Activated CD8-positive, alpha-beta memory T cell treated with anti-CD3 and anti-CD28 coated beads for 4 hours (primary cell): ENCODE measurements at regions not wholly inside any gene's neighbourhood (a gene's known extent, or its start where the extent isn't known, plus 50 kb on each side); places are given as distances from the start of the nearest gene placed in this dataset.
"Not testable (repeated sequence)": the region's sequence is repeated elsewhere in the genome, so short reads cannot be mapped to it uniquely, and the experiment has no call there.

Experiments
- DNase-seq, 2 donors: peaks; one replicate each; pipeline ENCODE4 v3.0.0-alpha.2; 2020; ENCODE audit warnings: low read depth in 2 of 2

- DNase-seq = no peak
Observed at GRCh38 chr6:156193381-156193780, 583.8 kb upstream of the ARID1B start.

GRCh38 chr6:156191895-156192294 is 585.3 kb upstream of the ARID1B start:
- no peak for DNase-seq

GRCh38 chr6:156191390-156191789 is 585.8 kb upstream of the ARID1B start:
- not testable (repeated sequence) for DNase-seq

GRCh38 chr6:156190270-156190669 is 586.9 kb upstream of the ARID1B start:
- no peak for DNase-seq

GRCh38 chr6:156189714-156190113 is 587.5 kb upstream of the ARID1B start:
- DNase-seq = no peak

GRCh38 chr6:156189195-156189594 is 588.0 kb upstream of the ARID1B start:
- DNase-seq = no peak

- DNase-seq = no peak
Observed at GRCh38 chr6:156185113-156185512, 592.1 kb upstream of the ARID1B start.

- no peak for DNase-seq
Observed at GRCh38 chr6:156183678-156184077, 593.5 kb upstream of the ARID1B start.

GRCh38 chr6:156182356-156182755 is 594.8 kb upstream of the ARID1B start:
- no peak for DNase-seq

GRCh38 chr6:156181506-156181905 is 595.7 kb upstream of the ARID1B start:
- no peak for DNase-seq

GRCh38 chr6:156175971-156176421 is 601.2 kb upstream of the ARID1B start:
- no peak for DNase-seq

- DNase-seq = no peak
Observed at GRCh38 chr6:156175433-156175832, 601.7 kb upstream of the ARID1B start.

GRCh38 chr6:156174031-156174890 is 602.9 kb upstream of the ARID1B start:
- DNase-seq = no peak

GRCh38 chr6:156169371-156169770 is 607.8 kb upstream of the ARID1B start:
- no peak for DNase-seq

GRCh38 chr6:156167625-156168071 is 609.5 kb upstream of the ARID1B start:
- no peak for DNase-seq

- DNase-seq = no peak
Observed at GRCh38 chr6:156167016-156167624, 610.1 kb upstream of the ARID1B start.

- no peak for DNase-seq
Observed at GRCh38 chr6:156166093-156166492, 611.1 kb upstream of the ARID1B start.

GRCh38 chr6:156164701-156165452 is 612.3 kb upstream of the ARID1B start:
- DNase-seq = no peak

- no peak for DNase-seq
Observed at GRCh38 chr6:156163311-156163710, 613.9 kb upstream of the ARID1B start.

GRCh38 chr6:156161471-156161870 is 615.7 kb upstream of the ARID1B start:
- no peak for DNase-seq

GRCh38 chr6:156160795-156161165 is 616.4 kb upstream of the ARID1B start:
- DNase-seq = no peak

GRCh38 chr6:156160007-156160794 is 617.0 kb upstream of the ARID1B start:
- DNase-seq = no peak
